ENCODE measurements at regions not wholly inside any gene's neighbourhood (a gene's known extent, or its start where the extent isn't known, plus 50 kb on each side); places are given as distances from the start of the nearest gene placed in this dataset.

GRCh38 chr1:87439821-87440220 is 111.1 kb downstream of the LMO4 start:
- no peak for DNase-seq

- DNase-seq = no peak
These were observed 120.8 kb downstream of the LMO4 start for GRCh38 chr1:87449348-87449963.

- no peak for DNase-seq
These were observed 121.5 kb downstream of the LMO4 start for GRCh38 chr1:87450136-87450535.

DNA sequence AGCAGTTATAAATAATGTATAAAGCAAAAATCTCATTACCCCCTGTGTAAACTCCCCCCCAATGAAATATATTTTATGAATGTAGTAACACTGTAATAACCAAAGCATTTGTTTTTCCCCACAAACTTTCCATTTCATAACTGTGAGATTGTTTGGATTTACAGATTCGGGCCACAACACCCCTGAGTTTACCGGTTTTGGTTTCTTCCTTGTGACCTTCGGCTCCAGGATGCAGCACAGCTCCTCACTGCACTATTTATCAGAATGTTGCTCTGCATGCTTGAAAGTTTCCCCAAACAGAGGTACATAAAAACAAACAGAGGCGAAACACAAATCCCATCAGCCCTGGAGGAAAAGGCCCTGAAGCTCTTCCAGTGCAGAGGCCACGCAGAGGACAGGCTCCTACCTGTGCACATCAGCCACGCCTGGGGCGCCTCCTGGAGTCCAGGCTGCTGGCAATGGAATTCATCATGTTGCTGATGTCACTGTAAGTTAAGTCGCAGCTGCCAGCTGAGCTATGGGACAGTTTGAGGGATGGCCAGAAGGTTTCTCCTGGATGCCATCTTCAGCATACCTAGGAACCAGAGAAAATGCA is 122.0 kb downstream of the LMO4 start:
- DNase-seq = no peak

GRCh38 chr1:87451229-87451920 is 122.7 kb downstream of the LMO4 start:
- no peak for DNase-seq

- no peak for DNase-seq
These were observed 124.0 kb downstream of the LMO4 start for GRCh38 chr1:87452648-87453047.

DNA sequence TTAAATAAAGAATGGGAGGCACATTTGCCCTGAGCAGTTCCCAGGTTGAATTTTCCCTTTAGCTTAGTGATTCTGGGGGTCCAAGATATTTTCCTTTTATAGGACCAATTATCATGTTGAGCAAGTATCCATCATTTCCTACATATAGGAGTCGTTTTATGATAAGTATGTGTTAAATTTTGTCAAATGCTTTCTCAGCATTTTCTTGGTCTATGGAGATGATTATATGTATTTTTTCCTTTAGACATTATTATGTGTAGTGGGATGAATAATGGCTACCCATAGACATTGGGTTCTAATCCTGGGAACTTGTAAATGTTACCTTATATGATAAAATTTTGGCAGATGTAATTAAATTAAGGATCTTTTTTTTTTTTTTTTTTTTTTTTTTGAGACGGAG is 128.7 kb downstream of the LMO4 start:
- DNase-seq = no peak

- no peak for DNase-seq
These were observed 134.2 kb downstream of the LMO4 start for GRCh38 chr1:87462894-87463293.

- DNase-seq = no peak
These were observed 135.4 kb downstream of the LMO4 start for GRCh38 chr1:87464022-87464490.

DNA sequence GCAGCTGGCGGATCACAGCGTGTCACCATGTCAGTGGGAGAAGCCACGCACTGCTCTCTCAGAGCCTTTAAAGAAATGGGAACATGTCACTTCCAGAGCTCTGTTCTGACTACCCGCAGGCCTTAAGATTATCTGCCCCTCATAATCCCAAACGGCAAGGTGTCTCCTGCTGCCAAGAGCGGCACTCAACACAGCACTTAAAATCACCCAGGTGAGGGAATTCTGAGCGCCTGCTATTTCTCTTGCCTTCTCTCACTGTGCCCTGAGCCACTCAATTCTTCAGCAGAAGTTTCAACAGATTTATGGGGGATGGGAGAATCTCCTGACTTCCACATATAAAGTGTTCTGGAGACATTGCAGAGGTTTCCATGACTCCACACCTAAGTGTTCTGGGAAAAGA is 137.9 kb downstream of the LMO4 start:
- no peak for DNase-seq

GRCh38 chr1:87472716-87473115 is 144.0 kb downstream of the LMO4 start:
- no peak for DNase-seq

DNA sequence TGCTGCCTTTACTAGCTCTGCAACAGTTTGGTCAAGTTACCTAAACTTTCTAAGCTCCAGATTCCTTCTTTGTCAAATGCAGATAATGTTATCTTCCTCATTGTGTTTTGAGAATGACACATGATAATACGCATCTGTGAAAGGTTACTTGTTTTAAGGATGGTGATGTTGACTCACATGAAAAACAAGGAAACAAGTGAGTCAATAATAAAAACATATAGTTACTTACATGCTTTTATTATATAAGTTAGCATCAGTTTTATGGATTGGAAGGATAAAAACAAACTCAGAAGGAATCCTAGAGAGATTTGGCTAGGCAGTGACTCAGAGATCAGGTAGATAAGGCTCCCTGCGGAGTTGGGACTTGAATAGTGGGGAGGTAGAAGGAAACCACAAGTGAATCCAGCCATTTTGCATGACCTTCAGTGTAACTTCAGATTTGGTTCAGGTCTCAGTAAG is 144.6 kb downstream of the LMO4 start:
- no peak for DNase-seq

GRCh38 chr1:87474098-87474497 is 145.4 kb downstream of the LMO4 start:
- DNase-seq = peak; percentile 18 to 29

- DNase-seq = peak in 1 of 2 donors; percentile 18
These were observed 149.6 kb downstream of the LMO4 start for GRCh38 chr1:87478231-87478630.

GRCh38 chr1:87495147-87495546 is 166.5 kb downstream of the LMO4 start:
- no peak for DNase-seq

GRCh38 chr1:87495870-87496269 is 167.2 kb downstream of the LMO4 start:
- no peak for DNase-seq

DNA sequence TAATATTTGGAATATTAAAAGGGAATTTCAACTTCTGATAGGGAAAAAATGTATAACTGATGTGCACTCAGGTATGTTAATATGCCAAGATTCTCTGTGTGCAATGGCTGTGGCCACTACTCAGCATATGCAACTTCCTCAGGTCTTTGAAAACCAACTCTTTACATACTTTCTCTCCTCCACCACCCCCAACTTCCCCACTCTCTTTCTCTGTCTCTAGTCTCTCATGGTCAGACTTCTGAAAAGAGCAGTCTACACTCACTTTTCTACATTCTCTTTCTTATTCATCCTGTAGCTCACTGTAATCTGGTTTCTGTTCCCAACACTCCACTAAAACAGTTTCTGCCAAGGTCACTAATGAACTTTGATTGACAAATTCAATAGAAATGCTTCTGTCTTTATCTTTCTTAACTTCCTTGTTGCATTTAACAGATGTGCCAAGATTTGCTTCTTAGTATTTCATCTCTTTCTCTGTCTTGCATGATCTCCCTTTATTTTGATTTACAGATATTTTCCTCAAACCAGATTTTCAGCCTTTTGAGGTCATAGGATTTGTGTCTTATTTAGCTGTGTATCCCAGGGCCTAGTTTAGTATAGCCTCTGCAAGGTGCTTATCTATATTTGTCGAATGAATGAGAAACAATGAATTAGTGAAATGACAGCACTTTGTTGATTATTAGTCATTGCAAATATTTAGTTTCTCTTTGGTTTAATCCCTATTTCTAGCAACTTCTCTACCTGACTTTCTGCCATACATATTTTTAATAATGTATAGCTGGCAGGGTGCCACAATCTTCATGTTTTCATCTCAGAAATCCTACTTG is 168.9 kb downstream of the LMO4 start:
- DNase-seq = no peak

DNA sequence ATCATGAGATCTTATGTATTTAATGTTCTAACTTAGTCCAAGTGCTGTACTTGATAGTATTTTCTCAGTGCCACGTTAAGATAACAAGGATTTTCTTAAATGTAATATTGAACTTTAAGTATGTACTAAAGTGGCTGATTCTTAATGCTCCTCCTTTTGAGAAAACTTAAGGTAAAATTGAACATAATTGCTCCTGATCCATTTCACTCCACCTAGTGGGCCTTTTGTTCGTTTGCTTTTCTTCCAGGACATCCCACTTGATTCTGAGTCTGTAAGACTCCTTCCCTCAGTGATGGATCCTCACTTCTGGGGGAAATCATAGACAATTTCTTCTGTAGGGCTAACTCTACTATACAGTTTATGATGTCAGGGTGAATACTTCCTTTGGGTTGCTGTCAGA is 173.1 kb downstream of the LMO4 start:
- DNase-seq = no peak

DNA sequence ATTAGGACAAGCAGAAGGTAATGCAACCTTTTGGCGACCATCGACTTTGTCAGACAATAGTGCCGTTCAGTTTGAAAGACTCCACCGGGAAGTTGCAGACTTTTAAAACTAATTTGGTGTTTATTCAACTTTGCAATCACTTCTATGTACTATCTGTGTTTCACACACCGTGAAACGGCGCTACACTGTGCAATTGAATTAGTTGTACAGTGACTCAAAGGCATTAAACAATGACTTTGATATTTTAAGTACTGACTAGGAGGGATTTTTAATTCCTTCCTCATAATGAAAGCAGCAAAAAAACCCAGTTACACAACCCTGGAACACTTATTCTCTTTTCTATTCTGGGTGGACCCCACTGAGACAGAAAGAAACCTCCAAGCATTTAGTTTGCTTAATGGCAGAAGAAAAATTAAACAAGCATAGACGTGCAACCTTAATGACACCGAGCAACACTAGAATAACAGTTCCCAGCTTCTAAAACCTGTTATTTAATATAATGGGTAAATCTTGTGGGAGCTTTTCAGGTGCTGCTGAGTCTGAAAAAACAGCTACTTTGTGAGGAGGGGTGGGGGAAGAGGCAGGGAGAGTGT is 176.8 kb downstream of the LMO4 start:
- DNase-seq = no peak

GRCh38 chr1:87506147-87506546 is 177.5 kb downstream of the LMO4 start:
- no peak for DNase-seq

DNA sequence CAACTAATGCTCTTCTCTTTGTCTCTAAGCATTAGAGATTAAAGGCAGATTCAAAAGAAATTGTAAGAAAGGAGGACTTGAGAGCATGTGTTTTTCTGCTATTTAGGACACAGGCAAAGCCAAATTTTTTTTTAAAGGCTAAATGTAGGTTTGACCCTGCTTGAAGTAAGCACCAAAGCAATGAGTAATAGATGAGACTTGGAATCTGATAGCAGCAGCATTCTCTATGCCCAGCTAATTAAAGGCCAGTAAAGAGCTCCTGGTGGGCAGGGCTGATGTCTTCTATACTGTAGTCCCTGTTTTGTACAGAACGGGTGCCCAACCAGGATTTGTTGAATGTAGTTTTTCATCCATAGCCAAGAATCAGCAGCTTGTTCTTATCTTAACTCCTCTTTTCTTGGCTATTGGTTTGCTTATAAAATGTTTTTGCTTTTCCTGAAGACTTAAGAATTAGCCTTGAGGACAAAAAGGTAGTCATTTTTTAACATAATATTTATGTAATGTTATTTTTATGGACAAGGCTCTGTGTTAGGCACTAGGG is 179.6 kb downstream of the LMO4 start:
- no peak for DNase-seq

DNA sequence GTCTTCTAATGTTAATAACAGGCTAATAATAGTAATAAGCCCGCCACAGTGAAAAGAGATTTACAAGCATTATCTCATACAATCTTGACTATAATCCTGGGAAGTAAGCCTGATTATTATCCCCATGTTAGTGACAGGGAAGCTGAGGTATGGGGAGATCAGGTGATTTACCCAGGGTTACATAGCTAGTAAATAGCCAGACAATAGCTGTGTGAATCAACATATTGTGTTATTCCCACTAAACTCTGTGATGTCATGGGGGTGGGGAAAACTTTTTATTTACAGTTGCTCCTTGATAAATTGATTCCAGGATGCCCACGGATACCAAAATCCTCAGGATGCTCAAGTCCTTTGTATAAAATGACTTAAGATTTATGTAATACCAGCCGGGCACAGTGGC is 181.9 kb downstream of the LMO4 start:
- no peak for DNase-seq

DNA sequence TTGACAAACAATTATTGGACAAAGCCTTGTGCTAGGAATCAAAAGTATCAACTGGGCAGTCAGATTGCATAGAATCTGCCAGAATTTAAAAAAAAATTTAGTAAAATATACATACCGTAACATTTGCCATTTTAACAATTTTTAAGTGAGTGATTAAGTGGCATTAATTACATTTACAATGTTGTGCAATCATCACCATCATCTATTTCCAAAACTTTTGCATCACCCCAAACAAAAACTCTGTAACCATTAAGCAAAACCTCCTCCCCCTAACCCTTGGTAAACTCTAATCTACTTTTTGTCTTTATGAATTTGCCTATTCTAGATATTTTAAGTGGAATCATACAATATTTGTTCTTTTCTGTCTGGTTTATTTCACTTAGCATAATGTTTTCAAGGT is 182.8 kb downstream of the LMO4 start:
- DNase-seq = no peak
